ENCODE measurements at regions not wholly inside any gene's neighbourhood (a gene's known extent, or its start where the extent isn't known, plus 50 kb on each side); places are given as distances from the start of the nearest gene placed in this dataset.

DNA sequence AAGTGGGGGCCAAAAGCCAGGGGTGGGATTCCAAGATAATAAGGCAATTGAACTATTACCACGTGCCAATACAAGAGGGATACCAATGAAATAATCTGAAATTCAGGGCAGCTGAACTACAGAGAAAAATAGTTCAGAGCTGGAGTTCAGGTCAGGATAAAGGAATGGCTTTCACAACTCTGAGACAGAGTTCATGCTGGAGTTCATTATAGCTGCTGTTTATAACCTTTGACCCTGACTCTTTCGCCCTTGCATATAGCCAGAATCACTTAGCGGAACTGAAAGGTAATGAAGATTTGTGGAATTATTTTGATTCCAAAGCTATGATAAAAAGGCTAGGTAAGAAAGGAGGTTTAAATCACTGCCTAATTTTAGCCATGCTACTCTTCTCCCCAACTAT is 55.5 kb upstream of the LRRN1 start:
- H3K4me3 ChIP-seq (ENCODE audit: extremely low read depth in 1 of 4, insufficient read depth in 2 of 4, low read depth in 3 of 4, low read length in 4 of 4), result no peak overlapping the region
- no peak overlapping the region for H3K4me2 ChIP-seq (ENCODE audit: insufficient read depth in 1 of 2, low read depth in 2 of 2, low read length in 2 of 2)
- no peak for FAIRE-seq
- no peaks in the 10 kb centered on the region for H4K20me1 ChIP-seq (replicated peaks in 1 of 2; ENCODE audit: control insufficient read depth in 1 of 2, insufficient read depth in 2 of 2, low read length in 2 of 2)
- no peak overlapping the region for H2BK120ac ChIP-seq (replicated peaks; ENCODE audit: low read depth, low read length)
- H3K23ac ChIP-seq (ENCODE audit: insufficient read length), result no peak overlapping the region
- 95% methylated on average over 3 of the region's 3 CpGs; no CpG with 5 or more reads in 1 of the 2 experiments for WGBS, 2 experiments (ENCODE audit: extremely low coverage in 1 of 2, insufficient coverage in 1 of 2, insufficient read length in 1 of 2, insufficient replicate concordance in 2 of 2, low coverage in 1 of 2, low lambda C conversion rate in 2 of 2, missing lambda C conversion rate in 1 of 2)
- no peak overlapping the region for H3K9ac ChIP-seq (replicated peaks in 1 of 4; ENCODE audit: extremely low read depth in 1 of 4, low read depth in 3 of 4, low read length in 3 of 4)
- no peaks in the 10 kb centered on the region for H3K23me2 ChIP-seq (ENCODE audit: low read depth, low read length)
- no peak overlapping the region for H4K8ac ChIP-seq (ENCODE audit: extremely low read depth, insufficient read depth, low read length)
- H3K79me2 ChIP-seq (ENCODE audit: control insufficient read depth in 1 of 2, insufficient read depth in 2 of 2, low read length in 2 of 2), result no peaks in the 10 kb centered on the region
- no peak overlapping the region for H2BK12ac ChIP-seq (ENCODE audit: low read depth, low read length)
- no peak overlapping the region for H3K4ac ChIP-seq (replicated peaks; ENCODE audit: insufficient read length, low read depth, low read length)
- no peak overlapping the region for H3K14ac ChIP-seq (ENCODE audit: insufficient read length)
- DNase-seq (ENCODE audit: low read depth in 1 of 2, low spot score in 2 of 2), result no peak
- no peaks in the 10 kb centered on the region for H3K36me3 ChIP-seq (ENCODE audit: control insufficient read depth in 2 of 4, insufficient read depth in 4 of 4, low read length in 3 of 4)
- ChIA-PET POLR2A (ENCODE audit: partially characterized antibody) (interaction anchor here (0.7 kb wide), 1 partner anchor 9 kb away, joined by 6 read pairs; no protein-coding TSS in a partner anchor), CTCF (ENCODE audit: partially characterized antibody) (interaction anchor here (1.2 kb wide), 1 partner anchor 15 kb away, joined by 3 read pairs; no protein-coding TSS in a partner anchor)
- H3K27me3 ChIP-seq (replicated peaks in 1 of 4; ENCODE audit: control insufficient read depth in 3 of 4, extremely low read depth in 1 of 4, insufficient read depth in 3 of 4, low read length in 3 of 4), result no peaks in the 10 kb centered on the region
- no peak overlapping the region for H2BK20ac ChIP-seq (ENCODE audit: low read length)
- H3K4me1 ChIP-seq (replicated peaks in 1 of 4; ENCODE audit: control insufficient read depth in 3 of 4, insufficient read depth in 4 of 4, low read length in 3 of 4), result peaks cover 0 to 7% (median 4%) of the 10 kb centered on the region in 4 experiments; a peak in 4 of 7 replicates
- no peak overlapping the region for H4K5ac ChIP-seq (ENCODE audit: insufficient read length, low read depth, low read length)
- no peak overlapping the region for H2BK5ac ChIP-seq (ENCODE audit: low read depth, low read length)
- H3K56ac ChIP-seq (replicated peaks; ENCODE audit: insufficient read length, low read depth, low read length), result no peak overlapping the region
- H3K27ac ChIP-seq (ENCODE audit: low read depth, low read length), result no peak overlapping the region
- no peak overlapping the region for H2AFZ ChIP-seq (ENCODE audit: low read length)
- H3K9me3 ChIP-seq (ENCODE audit: insufficient read depth in 2 of 2, low read depth in 1 of 2, low read length in 1 of 2), result no peaks in the 10 kb centered on the region
- no peak overlapping the region for H4K91ac ChIP-seq (replicated peaks; ENCODE audit: insufficient read length, low read length)
- H2AK5ac ChIP-seq (ENCODE audit: low read depth, low read length), result no peak overlapping the region
- H2BK15ac ChIP-seq (ENCODE audit: low read length), result no peak overlapping the region
- H3K18ac ChIP-seq (ENCODE audit: extremely low read depth, low read length), result no peak overlapping the region
- H3K79me1 ChIP-seq (ENCODE audit: low read depth, low read length), result no peaks in the 10 kb centered on the region
- no peak for TF ChIP-seq RXRA (IDR thresholded peaks at IDR 0.05; ENCODE audit: insufficient read depth, low read depth, low read length)
- no peak for TF ChIP-seq RAD21 (IDR thresholded peaks at IDR 0.05 in 1 of 2, conservative IDR thresholded peaks at IDR 0.05 in 1 of 2; ENCODE audit: low read depth in 2 of 2, low read length in 2 of 2)
- TF ChIP-seq, protein P1, sequence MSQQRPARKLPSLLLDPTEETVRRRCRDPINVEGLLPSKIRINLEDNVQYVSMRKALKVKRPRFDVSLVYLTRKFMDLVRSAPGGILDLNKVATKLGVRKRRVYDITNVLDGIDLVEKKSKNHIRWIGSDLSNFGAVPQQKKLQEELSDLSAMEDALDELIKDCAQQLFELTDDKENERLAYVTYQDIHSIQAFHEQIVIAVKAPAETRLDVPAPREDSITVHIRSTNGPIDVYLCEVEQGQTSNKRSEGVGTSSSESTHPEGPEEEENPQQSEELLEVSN (IDR thresholded peaks at IDR 0.05), result no peak
- no peak for TF ChIP-seq CREB1 (IDR thresholded peaks at IDR 0.05)
- no peak for TF ChIP-seq POLR2AphosphoS5 (IDR thresholded peaks at IDR 0.05; ENCODE audit: low read depth, low read length)
- no peak for TF ChIP-seq BACH1 (IDR thresholded peaks at IDR 0.05; ENCODE audit: low read length)
- no peak for TF ChIP-seq EGR1 (IDR thresholded peaks at IDR 0.05; ENCODE audit: borderline replicate concordance, low read depth, low read length)
- TF ChIP-seq SIN3A (conservative IDR thresholded peaks at IDR 0.05 in 1 of 2, IDR thresholded peaks at IDR 0.05 in 1 of 2; ENCODE audit: low read depth in 1 of 2, low read length in 2 of 2), result no peak
- no peak for TF ChIP-seq RBBP5 (IDR thresholded peaks at IDR 0.05; ENCODE audit: borderline replicate concordance, low read depth, low read length)
- TF ChIP-seq CBX8 (IDR thresholded peaks at IDR 0.05; ENCODE audit: borderline replicate concordance, low read depth, low read length), result no peak
- no peak for TF ChIP-seq MAFK (IDR thresholded peaks at IDR 0.05; ENCODE audit: low read depth, low read length)
- no peak for TF ChIP-seq TAF1 (IDR thresholded peaks at IDR 0.05; ENCODE audit: low read depth, low read length)
- TF ChIP-seq TAF7 (optimal IDR thresholded peaks at IDR 0.05; ENCODE audit: borderline replicate concordance, low read depth, low read length), result no peak
- no peak for TF ChIP-seq SUZ12 (IDR thresholded peaks at IDR 0.05; ENCODE audit: low read length)

Data from H1 (cell line).